Stimulated activated CD4-positive, alpha-beta T cell treated with anti-CD3 and anti-CD28 coated beads, Interleukin-15, amount 100 ng/mL, for 48 hours (primary cell): ENCODE measurements at regions not wholly inside any gene's neighbourhood (a gene's known extent, or its start where the extent isn't known, plus 50 kb on each side); places are given as distances from the start of the nearest gene placed in this dataset.

ENCODE experiments used
- DNase-seq, 2 donors: peaks; one replicate each; pipeline ENCODE4 v3.0.0-alpha.2; 2020; ENCODE audit warnings: low read depth in 2 of 2

- no peak for DNase-seq
Measured at GRCh38 chr3:150168698-150169097, 198.0 kb upstream of the PFN2 start.

- DNase-seq, result no peak
Measured at GRCh38 chr3:150165396-150166094, 194.8 kb upstream of the PFN2 start.

DNA sequence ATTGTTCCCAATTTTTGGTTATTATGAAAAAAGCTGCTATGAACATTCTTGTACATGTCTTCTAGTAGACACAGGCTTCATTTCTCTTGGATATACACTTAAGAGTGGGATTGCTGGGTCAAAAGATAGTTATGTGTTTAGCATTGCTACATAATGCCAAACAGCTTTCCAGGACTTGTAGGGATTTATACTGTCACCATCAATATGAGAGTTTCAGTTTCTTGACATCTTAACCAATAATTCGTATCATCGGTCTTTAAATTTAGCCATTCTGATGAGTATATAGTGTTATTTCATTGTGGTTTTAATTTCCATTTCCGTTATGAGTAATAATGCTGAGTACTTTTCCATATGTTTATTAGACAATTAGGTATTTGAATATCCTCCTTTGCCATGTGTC is 190.3 kb upstream of the PFN2 start:
- DNase-seq, result no peak

DNA sequence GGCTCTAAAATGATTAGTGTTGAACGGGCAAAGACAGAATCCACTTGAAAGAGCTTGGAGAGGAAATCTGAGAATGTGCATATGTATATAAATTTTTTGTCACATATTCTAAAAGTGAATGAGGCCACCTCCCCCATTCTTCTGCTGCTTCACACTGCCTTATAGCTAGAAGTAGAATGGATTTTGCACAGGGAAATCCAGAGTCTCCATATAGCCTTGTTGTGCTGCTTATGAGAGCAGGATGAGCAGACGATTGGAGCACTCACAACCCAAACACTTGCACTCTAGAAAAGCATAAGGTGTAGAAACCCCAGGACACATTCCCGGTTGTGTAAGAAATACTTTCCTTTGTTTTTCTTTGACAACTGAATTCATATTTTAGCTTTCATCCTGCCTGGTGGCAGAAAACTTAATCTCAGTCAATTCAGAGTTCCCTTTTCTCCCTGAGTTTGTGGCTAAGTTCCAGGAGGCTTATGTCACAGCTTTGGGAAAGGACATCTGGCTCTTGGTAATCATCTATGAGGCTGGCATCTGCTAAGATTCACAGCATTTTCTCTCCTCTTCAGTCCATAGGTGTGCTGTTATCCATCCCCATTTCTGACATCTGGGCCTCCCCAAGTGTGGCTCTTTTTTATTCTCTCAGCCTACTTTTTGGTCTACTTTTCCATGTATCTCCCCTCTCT is 188.4 kb upstream of the PFN2 start:
- DNase-seq, result no peak

GRCh38 chr3:150152567-150152966 is 181.9 kb upstream of the PFN2 start:
- DNase-seq, result no peak

GRCh38 chr3:150150633-150151032 is 179.9 kb upstream of the PFN2 start:
- DNase-seq, result no peak

DNA sequence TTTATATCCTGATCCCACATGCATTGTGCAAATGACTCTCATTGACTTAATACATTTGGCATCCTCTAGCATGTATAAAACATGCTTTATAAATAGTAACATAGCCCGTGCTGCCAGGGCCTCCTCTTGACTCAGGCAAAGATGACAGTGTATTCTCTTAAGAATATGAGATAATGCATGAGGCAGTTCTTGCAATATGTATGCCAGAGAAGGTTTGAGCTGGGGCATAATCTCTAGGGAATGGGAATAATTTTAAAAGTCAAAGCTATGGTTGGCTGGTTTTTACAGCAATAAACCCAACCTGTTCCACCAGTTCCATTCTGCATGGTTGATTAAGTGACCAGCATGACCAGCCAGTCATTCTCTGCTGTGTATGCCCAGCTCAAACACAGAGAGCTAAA is 179.0 kb upstream of the PFN2 start:
- DNase-seq, result no peak

DNA sequence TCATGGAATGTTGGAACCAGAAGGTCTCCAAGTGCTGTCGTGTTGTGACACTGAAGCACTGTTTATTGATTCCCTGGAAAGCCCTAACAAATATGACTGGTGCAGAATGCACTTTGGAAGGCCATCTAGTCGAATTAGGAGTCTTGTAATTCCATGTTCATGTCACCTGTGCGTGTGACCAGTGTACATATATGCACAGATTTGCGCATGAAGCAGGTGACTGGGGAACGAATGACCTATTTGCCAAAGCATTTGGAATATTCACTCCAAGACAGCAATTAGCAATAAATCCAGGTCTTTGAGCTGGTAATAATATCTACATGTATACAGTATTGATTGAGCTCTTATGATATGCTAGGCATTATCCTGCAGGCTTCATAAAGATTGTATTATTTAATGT is 177.5 kb upstream of the PFN2 start:
- DNase-seq, result no peak

DNA sequence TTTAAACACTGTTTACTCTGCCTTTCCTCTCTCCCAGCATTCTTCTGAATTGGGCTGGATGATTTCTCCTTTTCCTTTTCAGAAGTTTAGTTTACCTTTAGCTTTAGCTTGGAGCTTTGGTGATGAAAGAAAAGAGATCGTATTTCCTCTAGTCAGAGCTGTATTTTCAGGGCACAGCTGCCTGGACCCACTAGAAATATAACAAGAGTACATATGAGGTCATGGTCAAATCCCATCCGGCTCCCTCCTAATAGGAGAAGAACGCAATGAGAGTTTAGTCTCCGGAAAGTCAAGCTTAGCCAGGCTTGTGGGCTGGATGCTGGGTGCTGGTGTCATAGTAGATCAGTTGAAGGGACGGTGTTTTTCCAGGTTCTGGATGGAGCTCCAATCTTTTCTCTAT is 177.1 kb upstream of the PFN2 start:
- DNase-seq, result no peak

GRCh38 chr3:150146991-150147761 is 176.5 kb upstream of the PFN2 start:
- DNase-seq, result peak in 1 of 2 donors; percentile 1

GRCh38 chr3:150145659-150146058 is 175.0 kb upstream of the PFN2 start:
- no peak for DNase-seq

- DNase-seq, result no peak
Measured at GRCh38 chr3:150144191-150144708, 173.6 kb upstream of the PFN2 start.

- DNase-seq, result no peak
Measured at GRCh38 chr3:150142936-150143335, 172.2 kb upstream of the PFN2 start.

DNA sequence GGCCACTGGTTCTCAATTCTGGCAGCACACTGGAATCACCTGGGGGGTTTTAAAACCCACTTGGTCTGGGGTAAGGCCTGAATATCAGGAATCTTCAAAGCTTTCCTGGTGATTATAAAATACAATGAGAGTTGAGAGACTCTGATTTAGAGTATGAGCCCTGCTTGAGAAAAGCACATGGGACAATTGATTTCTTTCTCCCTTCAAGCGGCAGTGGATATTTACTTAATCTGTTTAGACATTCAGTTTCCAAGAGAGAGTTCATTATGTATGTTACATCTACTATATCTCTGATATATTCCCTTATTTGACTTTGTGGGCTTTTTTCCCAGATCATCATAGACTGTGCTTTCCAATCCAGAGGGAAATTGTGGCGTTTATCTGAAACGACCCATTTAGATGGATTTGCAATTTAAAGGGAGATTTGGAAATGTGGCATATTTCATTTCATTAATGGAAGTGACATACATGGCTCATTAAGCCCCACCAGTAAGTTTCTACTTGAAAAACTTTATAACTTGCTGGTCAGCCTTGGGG is 171.2 kb upstream of the PFN2 start:
- DNase-seq, result no peak

GRCh38 chr3:150140614-150141321 is 170.1 kb upstream of the PFN2 start:
- no peak for DNase-seq

DNA sequence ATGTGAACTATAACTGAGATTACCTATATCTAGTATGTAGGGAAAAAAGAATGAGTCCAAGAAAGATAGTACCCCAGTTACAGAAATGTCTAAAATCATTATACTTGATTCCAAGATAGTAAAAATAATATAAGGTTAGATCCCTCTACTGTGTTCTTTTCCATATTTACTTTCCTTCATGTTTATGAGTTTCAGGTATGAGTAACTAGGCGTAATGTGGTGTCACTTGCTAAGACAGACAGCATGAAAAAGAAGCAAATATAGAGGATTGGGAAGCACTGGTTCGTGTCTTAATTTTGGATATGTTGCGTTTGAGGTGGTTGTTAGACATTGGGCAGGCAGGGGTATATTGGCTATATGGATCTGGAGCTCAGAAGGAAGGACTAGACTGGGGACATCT is 168.1 kb upstream of the PFN2 start:
- DNase-seq, result no peak

DNA sequence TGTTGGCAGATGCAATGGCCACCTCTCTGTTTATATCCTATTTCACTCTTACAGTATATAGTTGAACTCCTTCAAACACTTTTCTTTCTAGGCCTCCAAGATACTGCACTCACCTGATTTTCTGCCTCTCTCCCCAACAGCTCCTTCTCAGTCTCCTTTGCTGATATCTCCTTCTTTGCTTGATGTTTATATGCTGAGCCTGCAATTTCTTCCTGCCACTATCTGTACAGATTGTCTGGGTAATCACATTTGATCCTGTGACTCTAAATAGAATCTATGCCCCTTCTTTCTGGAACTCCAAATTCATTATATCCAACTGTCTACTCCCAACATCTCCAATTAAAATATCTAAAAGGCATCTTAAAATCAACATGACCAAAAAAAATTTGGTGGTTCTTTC is 165.5 kb upstream of the PFN2 start:
- DNase-seq, result no peak

- no peak for DNase-seq
Measured at GRCh38 chr3:150135287-150135721, 164.6 kb upstream of the PFN2 start.

DNA sequence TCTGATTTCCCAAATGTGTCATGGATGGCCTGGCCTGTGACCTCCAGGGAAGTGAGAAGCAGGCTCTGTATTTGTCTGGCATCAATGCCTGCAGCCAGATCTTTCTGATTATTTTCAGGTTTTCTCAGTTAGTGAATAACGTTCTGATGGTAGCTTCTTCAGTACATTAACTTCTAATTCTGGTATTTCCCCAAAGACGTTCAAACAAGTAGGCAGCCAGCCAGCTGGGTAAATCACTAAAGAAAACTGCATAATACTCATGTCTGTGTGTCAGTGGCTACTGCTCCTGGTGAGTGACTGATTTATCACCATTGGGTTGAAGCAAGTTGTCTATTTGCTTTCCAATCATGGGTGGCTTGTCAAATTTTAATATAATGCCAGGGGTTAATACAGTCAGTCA is 162.6 kb upstream of the PFN2 start:
- DNase-seq, result no peak

- no peak for DNase-seq
Measured at GRCh38 chr3:150132101-150132749, 161.5 kb upstream of the PFN2 start.

DNA sequence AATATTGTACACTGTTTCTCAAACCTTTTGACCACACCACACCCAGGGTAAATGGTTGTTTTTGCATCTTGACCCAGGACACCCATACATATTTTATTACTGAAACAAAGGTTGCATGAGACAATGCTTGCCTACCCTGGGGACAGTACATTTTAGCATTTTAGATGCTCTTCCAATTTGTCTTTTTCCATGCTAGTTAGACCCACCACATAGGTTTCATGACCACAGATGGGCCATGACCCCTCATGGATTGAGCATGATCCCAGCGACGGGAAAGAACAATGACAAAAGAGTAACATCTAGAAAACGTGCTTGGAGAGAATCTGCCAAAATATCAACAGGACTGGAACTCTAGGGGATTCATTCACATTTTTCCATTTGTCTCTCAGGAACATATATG is 161.0 kb upstream of the PFN2 start:
- no peak for DNase-seq
